ENCODE measurements at regions not wholly inside any gene's neighbourhood (a gene's known extent, or its start where the extent isn't known, plus 50 kb on each side); places are given as distances from the start of the nearest gene placed in this dataset.
"Not testable (repeated sequence)": the region's sequence is repeated elsewhere in the genome, so short reads cannot be mapped to it uniquely, and the experiment has no call there.

- DNase-seq: no peak
These were observed 57.3 kb downstream of the MED10 start for GRCh38 chr5:6321078-6321477.

GRCh38 chr5:6319116-6319515 is 59.2 kb downstream of the MED10 start:
- no peak for DNase-seq

- no peak for DNase-seq
These were observed 61.1 kb downstream of the MED10 start for GRCh38 chr5:6317116-6317798.

- no peak for DNase-seq
These were observed 62.8 kb downstream of the MED10 start for GRCh38 chr5:6315580-6315979.

- DNase-seq: no peak
These were observed 66.5 kb downstream of the MED10 start for GRCh38 chr5:6311568-6312501.

GRCh38 chr5:6309949-6310348 is 68.4 kb downstream of the MED10 start:
- DNase-seq: no peak

GRCh38 chr5:6308683-6309082 is 69.7 kb downstream of the MED10 start:
- no peak for DNase-seq

- no peak for DNase-seq
These were observed 71.0 kb downstream of the MED10 start for GRCh38 chr5:6307304-6307703.

- DNase-seq: no peak
These were observed 72.5 kb downstream of the MED10 start for GRCh38 chr5:6305853-6306252.

- no peak for DNase-seq
These were observed 75.7 kb downstream of the MED10 start for GRCh38 chr5:6302684-6303083.

DNA sequence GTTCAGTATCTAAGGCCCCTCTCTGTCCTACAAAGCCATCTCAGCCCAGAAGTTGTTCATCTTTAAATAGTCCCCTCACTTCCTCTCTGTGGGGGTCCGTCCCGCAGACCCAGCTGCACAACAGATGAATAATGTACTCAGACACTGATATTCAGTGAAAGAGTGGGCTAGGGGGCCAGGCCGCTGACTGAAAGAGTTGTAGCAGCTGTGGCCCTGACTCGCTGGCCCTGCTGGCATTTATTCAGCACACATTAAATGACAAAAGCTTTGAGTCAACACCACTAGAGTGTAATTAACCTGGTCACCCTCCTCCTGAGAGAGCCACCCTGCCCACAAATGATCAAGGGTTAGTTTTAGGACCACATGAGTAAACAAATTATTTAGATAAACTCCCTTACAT is 76.3 kb downstream of the MED10 start:
- no peak for DNase-seq

DNA sequence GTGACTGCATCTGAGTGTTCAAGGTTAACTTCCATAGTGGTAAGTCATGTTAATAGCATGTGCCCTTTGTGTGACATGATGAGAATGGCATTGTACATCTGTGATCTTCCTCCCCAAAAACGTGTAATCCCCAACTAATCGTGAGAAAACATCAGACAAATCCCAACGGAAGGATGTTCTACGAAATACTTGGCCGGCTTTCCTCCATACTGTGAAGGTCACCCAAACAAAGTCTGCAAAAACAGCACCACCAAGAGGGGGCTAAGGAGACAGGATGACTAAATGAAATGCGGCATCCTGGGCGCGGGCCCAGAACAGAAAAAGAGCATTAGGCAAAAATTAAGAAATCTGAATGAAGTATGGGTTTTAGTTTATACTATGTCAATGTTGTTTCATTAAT is 81.8 kb downstream of the MED10 start:
- DNase-seq: no peak

GRCh38 chr5:6291961-6292360 is 86.4 kb downstream of the MED10 start:
- DNase-seq: peak; percentile 11

DNA sequence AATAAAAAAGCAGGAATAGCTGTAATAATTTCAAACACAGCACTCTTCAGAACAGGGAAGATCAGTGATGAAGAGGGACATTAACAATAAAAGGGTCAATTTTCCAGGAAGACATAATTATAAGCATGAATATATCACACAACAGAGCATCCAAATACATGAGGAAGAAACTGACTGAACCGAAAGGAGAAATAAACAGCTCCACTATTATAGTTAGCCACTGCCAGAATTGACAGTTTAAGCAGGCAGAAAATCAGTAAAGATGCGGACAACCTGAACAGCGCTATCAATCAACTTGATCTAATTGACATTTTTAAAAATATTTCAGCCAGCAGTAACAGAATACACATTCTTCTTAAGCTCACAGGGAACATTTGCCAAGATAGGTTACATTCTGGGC is 89.1 kb downstream of the MED10 start:
- DNase-seq: no peak

DNA sequence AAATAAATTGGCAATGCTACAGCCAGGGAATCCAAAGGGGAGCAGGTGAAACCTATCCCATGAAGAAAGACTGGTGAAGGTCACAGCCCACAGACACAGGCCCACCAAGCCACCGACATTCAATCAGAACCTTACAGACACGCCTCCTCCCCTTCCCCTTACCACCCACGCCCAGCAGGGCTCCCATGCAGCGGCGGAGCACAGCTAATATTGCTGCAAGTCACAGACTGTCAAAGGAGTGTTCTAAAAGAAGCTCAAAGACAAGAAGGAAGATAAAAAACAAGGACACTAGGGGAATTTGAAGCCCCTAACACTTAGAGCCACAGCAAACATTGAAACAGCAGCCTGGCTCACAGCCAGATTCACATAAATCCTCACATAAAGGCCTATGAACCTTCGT is 91.2 kb downstream of the MED10 start:
- no peak for DNase-seq

DNA sequence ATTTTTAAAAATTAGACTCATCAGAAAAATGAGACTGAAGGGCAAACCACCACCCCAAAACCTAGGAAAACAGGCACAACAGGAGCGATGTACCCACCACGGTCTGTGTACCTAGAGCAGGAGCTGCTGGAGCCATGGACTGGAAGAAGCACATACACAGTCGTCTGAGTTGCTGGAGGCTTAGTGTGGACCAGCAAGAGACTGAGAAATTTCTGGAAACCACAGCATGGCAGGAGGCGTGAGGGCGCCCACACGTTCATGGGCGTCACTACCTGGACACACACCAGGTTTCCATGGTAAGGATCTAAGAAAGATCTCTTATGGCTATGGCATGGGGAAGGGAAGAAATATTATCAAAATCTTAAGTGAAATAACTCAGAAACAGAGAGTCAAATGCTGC is 91.9 kb downstream of the MED10 start:
- no peak for DNase-seq

DNA sequence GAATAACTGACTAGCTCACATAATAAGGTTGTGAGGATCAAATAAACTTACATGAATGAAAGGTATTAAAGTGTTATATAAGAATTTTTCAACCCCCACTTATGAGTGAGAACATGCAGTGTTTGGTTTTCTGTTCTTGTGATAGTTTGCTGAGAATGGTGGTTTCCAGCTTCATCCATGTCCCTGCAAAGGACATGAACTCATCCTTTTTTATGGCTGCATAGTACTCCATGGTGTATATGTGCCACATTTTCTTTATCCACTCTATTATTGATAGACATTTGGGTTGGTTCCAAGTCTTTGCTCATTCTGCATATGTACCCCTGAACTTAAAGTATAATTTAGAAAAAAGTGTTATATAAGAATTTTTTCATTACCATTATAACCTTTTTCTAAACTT is 93.9 kb downstream of the MED10 start:
- DNase-seq: not testable (repeated sequence)

- DNase-seq: no peak
These were observed 96.0 kb downstream of the MED10 start for GRCh38 chr5:6282352-6282751.

GRCh38 chr5:6281818-6282217 is 96.5 kb downstream of the MED10 start:
- no peak for DNase-seq

GRCh38 chr5:6280425-6281100 is 97.8 kb downstream of the MED10 start:
- DNase-seq: no peak

GRCh38 chr5:6279607-6280006 is 98.7 kb downstream of the MED10 start:
- DNase-seq: no peak

- no peak for DNase-seq
These were observed 103.4 kb downstream of the MED10 start for GRCh38 chr5:6274846-6275543.

GRCh38 chr5:6273749-6274148 is 104.6 kb downstream of the MED10 start:
- no peak for DNase-seq
